NCI-H82 treated with DMSO at 0.1 percent for 48 hours (cell line): ENCODE measurements at regions not wholly inside any gene's neighbourhood (a gene's known extent, or its start where the extent isn't known, plus 50 kb on each side); places are given as distances from the start of the nearest gene placed in this dataset.
"Not testable (repeated sequence)": the region's sequence is repeated elsewhere in the genome, so short reads cannot be mapped to it uniquely, and the experiment has no call there.

Experiments
- DNase-seq: peaks from one replicate; lab custom pipeline; 2025; ENCODE audit not compliant: unreplicated experiment; lab: John Stamatoyannopoulos, UW

- DNase-seq, result no peak
Measured at GRCh38 chrX:42017971-42018370, 94.6 kb upstream of the CASK start.

GRCh38 chrX:42000836-42001235 is 77.5 kb upstream of the CASK start:
- DNase-seq, result no peak

GRCh38 chrX:41984628-41985027 is 61.3 kb upstream of the CASK start:
- DNase-seq, result no peak

GRCh38 chrX:41982953-41983352 is 59.6 kb upstream of the CASK start:
- no peak for DNase-seq

- DNase-seq, result no peak
Measured at GRCh38 chrX:41981481-41982013, 58.2 kb upstream of the CASK start.

- not testable (repeated sequence) for DNase-seq
Measured at GRCh38 chrX:41974677-41975076, 51.3 kb upstream of the CASK start.

GRCh38 chrX:41973208-41973607 is 49.9 kb upstream of the CASK start:
- no peak for DNase-seq
